Choroid plexus epithelial cell (primary cell): ENCODE measurements at regions not wholly inside any gene's neighbourhood (a gene's known extent, or its start where the extent isn't known, plus 50 kb on each side); places are given as distances from the start of the nearest gene placed in this dataset.
"Not testable (repeated sequence)": the region's sequence is repeated elsewhere in the genome, so short reads cannot be mapped to it uniquely, and the experiment has no call there.

Source experiments
- DNase-seq: peaks from one replicate; pipeline ENCODE4 v3.0.0-alpha.2; 2010; ENCODE audit warnings: low read depth
- H3K4me3 ChIP-seq: 2 replicates; pipeline ENCODE4 v1.5.1; 2011; ENCODE audit warnings: low read depth, mild to moderate bottlenecking, control low read depth, low read length, moderate library complexity
- CTCF ChIP-seq: conservative IDR thresholded peaks from 2 replicates; pipeline ENCODE4 v1.5.1; 2011; ENCODE audit warnings: low read depth, mild to moderate bottlenecking, control low read depth, inconsistent platforms, low read length, moderate library complexity

- no peak overlapping the region for H3K4me3 ChIP-seq
- no peak for TF ChIP-seq CTCF
- DNase-seq: no peak
These were observed 75.2 kb downstream of the TANC2 start for GRCh38 chr17:63041251-63041650.

GRCh38 chr17:63041722-63042121 is 75.7 kb downstream of the TANC2 start:
- H3K4me3 ChIP-seq: no peak overlapping the region
- TF ChIP-seq CTCF: no peak
- DNase-seq: no peak

- no peak for TF ChIP-seq CTCF
- no peak for DNase-seq
- no peak overlapping the region for H3K4me3 ChIP-seq
These were observed 76.3 kb downstream of the TANC2 start for GRCh38 chr17:63042256-63042812.

GRCh38 chr17:63057560-63057959 is 91.5 kb downstream of the TANC2 start:
- not testable (repeated sequence) for H3K4me3 ChIP-seq, DNase-seq

- H3K4me3 ChIP-seq: no peak overlapping the region
- TF ChIP-seq CTCF: no peak
- no peak for DNase-seq
These were observed 100.3 kb downstream of the TANC2 start for GRCh38 chr17:63066158-63066813.

GRCh38 chr17:63069245-63069644 is 103.2 kb downstream of the TANC2 start:
- H3K4me3 ChIP-seq: no peak overlapping the region
- DNase-seq: no peak
- TF ChIP-seq CTCF: no peak

- TF ChIP-seq CTCF: no peak
These were observed 104.0 kb downstream of the TANC2 start for GRCh38 chr17:63070031-63070430.

More at GRCh38 chr17:63070031-63070430, 104.0 kb downstream of the TANC2 start:
- DNase-seq: peak; percentile 37
- no peak overlapping the region for H3K4me3 ChIP-seq
